A549 (cell line): ENCODE measurements at regions not wholly inside any gene's neighbourhood (a gene's known extent, or its start where the extent isn't known, plus 50 kb on each side); places are given as distances from the start of the nearest gene placed in this dataset.

Experiments used
- ATAC-seq, 2 experiments: fragments of 200-7000 bp in 1 of 2; fragments of >200 bp in 1 of 2; cut with Nextera tagmentation in 1 of 2; cut with Tn5 transposase in 1 of 2; 3 replicates each; pipeline versions ENCODE4 v1.8.0 to v1.9.1; 2018 to 2020; ENCODE audit warnings: mild to moderate bottlenecking in 1 of 2, moderate library complexity in 1 of 2
- CTCF ChIA-PET: fragments of 300-600 bp; sonication (Branson Sonifier 250); formaldehyde crosslinking; extraction: SDS; loops from one replicate; lab custom pipeline; 2021; ENCODE audit warnings: antibody characterized with exemption, inconsistent platforms; lab: Yijun Ruan, JAX
- POLR2A ChIA-PET: fragments of 350-600 bp; formaldehyde crosslinking; extraction: SDS; loops from one replicate; lab custom pipeline; 2021; ENCODE audit warnings: antibody characterized with exemption, inconsistent platforms; lab: Yijun Ruan, JAX
- DNase-seq, 2 experiments: peaks; one replicate each; pipeline versions ENCODE4 v3.0.0 to v3.0.0-alpha.2; 2011 to 2016; ENCODE audit warnings: low read depth in 1 of 2, low spot score in 1 of 2
- FAIRE-seq: peaks from 2 replicates; lab custom pipeline; 2011; peaks lifted over from hg19 to GRCh38; lab: Jason Lieb, UNC
- H3K27ac ChIP-seq, 2 experiments: fragments of >200 bp; sonication (Bioruptor Twin); formaldehyde crosslinking; 3 replicates each; pipeline ENCODE4 v1.5.1; 2016 to 2017
- H3K4me1 ChIP-seq: fragments of >200 bp; sonication (Bioruptor Twin); formaldehyde crosslinking; 3 replicates; pipeline ENCODE4 v1.6.1; 2016
- H3K4me2 ChIP-seq: fragments of >200 bp; sonication (Bioruptor Twin); formaldehyde crosslinking; 3 replicates; pipeline ENCODE4 v1.6.1; 2016
- H3K4me3 ChIP-seq: fragments of >200 bp; sonication (Bioruptor Twin); formaldehyde crosslinking; 3 replicates; pipeline ENCODE4 v1.5.1; 2016
- H3K9me3 ChIP-seq: fragments of >200 bp; sonication (Bioruptor Twin); formaldehyde crosslinking; 3 replicates; pipeline ENCODE4 v1.6.1; 2016
- BCL3 ChIP-seq: fragments of >200 bp; sonication (Bioruptor Twin); formaldehyde crosslinking; IDR thresholded peaks from 3 replicates; pipeline ENCODE4 v1.6.1; 2016
- CBX8 ChIP-seq: fragments of 200-600 bp; sonication (generic); IDR thresholded peaks from 2 replicates; pipeline ENCODE4 v1.6.1; 2016
- CEBPB ChIP-seq, 2 experiments: fragments of >200 bp in 1 of 2; sonication (Bioruptor Twin) in 1 of 2; formaldehyde crosslinking in 1 of 2; IDR thresholded peaks; 2 replicates each; pipeline ENCODE4 v1.6.1; 2012 to 2016
- CTCF ChIP-seq: fragments of >200 bp; sonication (Bioruptor Twin); formaldehyde crosslinking; IDR thresholded peaks from 3 replicates; pipeline ENCODE4 v1.5.1; 2016
- EP300 ChIP-seq, 2 experiments: fragments of >200 bp; sonication (Bioruptor Twin); formaldehyde crosslinking; IDR thresholded peaks; 2 replicates in 1 of 2; 3 replicates in 1 of 2; pipeline ENCODE4 v1.6.1; 2016 to 2017
- FOXS1 ChIP-seq: fragments of 250-450 bp; sonication (Bioruptor Pico); IDR thresholded peaks from 2 replicates; pipeline ENCODE4 v1.5.0; 2020; ENCODE audit warnings: mild to moderate bottlenecking, moderate library complexity
- GATA3 ChIP-seq: IDR thresholded peaks from 2 replicates; pipeline ENCODE4 v1.6.1; 2012; ENCODE audit warnings: borderline replicate concordance
- HOXA7 ChIP-seq: fragments of 250-450 bp; sonication (Bioruptor Pico); IDR thresholded peaks from 2 replicates; pipeline ENCODE4 v1.5.0; 2020; ENCODE audit warnings: mild to moderate bottlenecking, moderate library complexity
- JUN ChIP-seq, 2 experiments: fragments of >200 bp; sonication (Bioruptor Twin); formaldehyde crosslinking; IDR thresholded peaks; 2 replicates in 1 of 2; 3 replicates in 1 of 2; pipeline ENCODE4 v1.6.1; 2016 to 2017
- JUNB ChIP-seq: fragments of >200 bp; sonication (Bioruptor Twin); formaldehyde crosslinking; IDR thresholded peaks from 2 replicates; pipeline ENCODE4 v1.6.1; 2016
- KDM5A ChIP-seq: fragments of 200-600 bp; sonication (generic); IDR thresholded peaks from 2 replicates; pipeline ENCODE4 v1.6.1; 2016; ENCODE audit warnings: antibody characterized with exemption, mild to moderate bottlenecking
- MAX ChIP-seq: IDR thresholded peaks from 2 replicates; pipeline ENCODE4 v1.6.1; 2012
- MAZ ChIP-seq: fragments of 150-350 bp; IDR thresholded peaks from 2 replicates; pipeline ENCODE4 v1.6.1; 2014; ENCODE audit warnings: antibody characterized with exemption, low read depth, low read length, borderline replicate concordance
- MYC ChIP-seq: IDR thresholded peaks from 2 replicates; pipeline ENCODE4 v1.6.1; 2012; ENCODE audit warnings: mild to moderate bottlenecking, inconsistent platforms, low read length, improper control_type of control experiment, borderline replicate concordance
- NFE2L2 ChIP-seq: fragments of 150-350 bp; conservative IDR thresholded peaks from 2 replicates; pipeline ENCODE4 v1.6.1; 2014; ENCODE audit warnings: low read length
- NR3C1 ChIP-seq: fragments of >200 bp; sonication (Bioruptor Twin); formaldehyde crosslinking; IDR thresholded peaks from 3 replicates; pipeline ENCODE4 v1.6.1; 2017
- RAD21 ChIP-seq, 2 experiments: fragments of >200 bp in 1 of 2; sonication (Bioruptor Twin) in 1 of 2; formaldehyde crosslinking in 1 of 2; IDR thresholded peaks in 1 of 2; conservative IDR thresholded peaks in 1 of 2; 2 replicates in 1 of 2; 3 replicates in 1 of 2; pipeline ENCODE4 v1.6.1; 2012 to 2018; ENCODE audit warnings: inconsistent platforms in 1 of 2
- RFX5 ChIP-seq: fragments of 450-650 bp; IDR thresholded peaks from 2 replicates; pipeline ENCODE4 v1.7.1; 2014; ENCODE audit warnings: antibody characterized with exemption, mild to moderate bottlenecking, moderate library complexity
- SMC3 ChIP-seq: fragments of >200 bp; sonication (Bioruptor Twin); formaldehyde crosslinking; IDR thresholded peaks from 3 replicates; pipeline ENCODE4 v1.6.1; 2018; ENCODE audit warnings: inconsistent platforms
- ZFP36 ChIP-seq: fragments of 450-650 bp; IDR thresholded peaks from 2 replicates; pipeline ENCODE4 v1.6.1; 2014; ENCODE audit warnings: borderline replicate concordance; ENCODE audit not compliant: partially characterized antibody
- ZSCAN20 ChIP-seq: fragments of 250-450 bp; sonication (Bioruptor Pico); IDR thresholded peaks from 2 replicates; pipeline ENCODE4 v1.8.0; 2022; ENCODE audit warnings: mild to moderate bottlenecking, moderate library complexity
- WGBS: methylation state at CpG from one replicate; pipeline ENCODE4 v1.1.6; 2017; ENCODE audit errors: missing lambda C conversion rate; 5-methylcytosine and 5-hydroxymethylcytosine counted together
- TF ChIP-seq, protein P1 (sequence below): fragments of 250-450 bp; sonication (Bioruptor Pico); IDR thresholded peaks from 2 replicates; pipeline ENCODE4 v1.5.0; 2020; ENCODE audit warnings: low read depth, mild to moderate bottlenecking, moderate library complexity

- ChIA-PET CTCF (interaction anchor here (0.6 kb wide), 1 partner anchor 32 kb away, joined by 4 read pairs; no protein-coding TSS in a partner anchor), POLR2A (no interaction called here)
- TF ChIP-seq ZFP36, result no peak
- no peak for TF ChIP-seq CEBPB (IDR thresholded peaks at IDR 0.05)
- no peak for TF ChIP-seq RAD21 (conservative IDR thresholded peaks at IDR 0.05 in 1 of 2, IDR thresholded peaks at IDR 0.05 in 1 of 2)
- no peak for TF ChIP-seq SMC3
- DNase-seq (no peak), FAIRE-seq (no peak), ATAC-seq (no peak)
- H3K4me1 ChIP-seq, result no peaks in the 10 kb centered on the region
- no CpG with 5 or more reads among the region's 1 CpG for WGBS
- no peak overlapping the region for H3K4me2 ChIP-seq
- no peak overlapping the region for H3K4me3 ChIP-seq
- no peak overlapping the region for H3K27ac ChIP-seq
- H3K9me3 ChIP-seq, result no peaks in the 10 kb centered on the region
Observed at GRCh38 chr6:152811785-152812184, 61.2 kb downstream of the VIP start.

- WGBS, result 33% methylated on average over 5 of the region's 5 CpGs
- no peak for FAIRE-seq
- Histone ChIP-seq H3K9me3 (no peaks in the 10 kb centered on the region), H3K4me2 (no peak overlapping the region), H3K4me3 (no peak overlapping the region), H3K4me1 (no peaks in the 10 kb centered on the region), H3K27ac (no peak overlapping the region)
- ChIA-PET POLR2A (no interaction called here), CTCF (interaction anchor here (0.9 to 1.3 kb wide), 2 partner anchors 15 to 139 kb away, joined by 3 read pairs; no protein-coding TSS in a partner anchor)
- no peak for DNase-seq
- no peak for ATAC-seq
- TF ChIP-seq MAZ (no peak), NR3C1 (no peak), JUN (IDR thresholded peaks at IDR 0.05) (no peak), FOXS1 (CRISPR knock-in tag) (no peak), GATA3 (no peak), HOXA7 (CRISPR knock-in tag) (no peak), RFX5 (no peak), JUNB (no peak), CTCF (no peak)
Observed at GRCh38 chr6:152815230-152815872, 64.8 kb downstream of the VIP start.

GRCh38 chr6:152816055-152816454 lies 65.5 kb downstream of the VIP start:
- no peak for FAIRE-seq

More at GRCh38 chr6:152816055-152816454, 65.5 kb downstream of the VIP start:
- H3K4me1 ChIP-seq, result no peaks in the 10 kb centered on the region
- DNase-seq (no peak), ATAC-seq (no peak)
- TF ChIP-seq, protein P1, sequence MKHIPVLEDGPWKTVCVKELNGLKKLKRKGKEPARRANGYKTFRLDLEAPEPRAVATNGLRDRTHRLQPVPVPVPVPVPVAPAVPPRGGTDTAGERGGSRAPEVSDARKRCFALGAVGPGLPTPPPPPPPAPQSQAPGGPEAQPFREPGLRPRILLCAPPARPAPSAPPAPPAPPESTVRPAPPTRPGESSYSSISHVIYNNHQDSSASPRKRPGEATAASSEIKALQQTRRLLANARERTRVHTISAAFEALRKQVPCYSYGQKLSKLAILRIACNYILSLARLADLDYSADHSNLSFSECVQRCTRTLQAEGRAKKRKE (CRISPR knock-in tag), result no peak
- TF ChIP-seq ZSCAN20 (CRISPR knock-in tag), result no peak
- TF ChIP-seq NFE2L2, result no peak
- no peak for TF ChIP-seq BCL3
- TF ChIP-seq MYC, result no peak
- no peak for TF ChIP-seq EP300 (IDR thresholded peaks at IDR 0.05)
- no peak for TF ChIP-seq CBX8
- TF ChIP-seq MAX, result no peak
- TF ChIP-seq FOXS1 (CRISPR knock-in tag), result no peak
- no peak for TF ChIP-seq KDM5A
- no peak overlapping the region for H3K4me2 ChIP-seq
- H3K9me3 ChIP-seq, result no peaks in the 10 kb centered on the region
- WGBS, result 13% methylated on average over 3 of the region's 3 CpGs
- POLR2A ChIA-PET, result no interaction called here
- no peak overlapping the region for H3K27ac ChIP-seq
- CTCF ChIA-PET, result interaction anchor here (0.6 kb wide), 1 partner anchor 1283 kb away, joined by 3 read pairs; no protein-coding TSS in a partner anchor
- no peak overlapping the region for H3K4me3 ChIP-seq
